ENCODE measurements at regions not wholly inside any gene's neighbourhood (a gene's known extent, or its start where the extent isn't known, plus 50 kb on each side); places are given as distances from the start of the nearest gene placed in this dataset.

- TF ChIP-seq SPI1 (IDR thresholded peaks at IDR 0.05; ENCODE audit: low read depth, low read length) (no peak), POLR2A (IDR thresholded peaks at IDR 0.05; ENCODE audit: low read depth, low read length) (no peak)
Measured at GRCh38 chr6:150783813-150784212, 81.7 kb upstream of the MTHFD1L start.

Data from GM12891 (cell line).